WTC11 (cell line): ENCODE measurements at regions not wholly inside any gene's neighbourhood (a gene's known extent, or its start where the extent isn't known, plus 50 kb on each side); places are given as distances from the start of the nearest gene placed in this dataset.

ENCODE experiments used
- CREM ChIP-seq: sonication (generic); formaldehyde crosslinking; IDR thresholded peaks from 2 replicates; pipeline ENCODE4 v1.8.1; 2022; ENCODE audit warnings: mild to moderate bottlenecking, missing genetic modification reagents, moderate library complexity
- CTCF ChIP-seq: fragments of 200-600 bp; IDR thresholded peaks from 2 replicates; pipeline ENCODE4 v1.8.0; 2022; ENCODE audit warnings: antibody characterized with exemption
- FOXJ3 ChIP-seq: sonication (generic); formaldehyde crosslinking; IDR thresholded peaks from 2 replicates; pipeline ENCODE4 v1.9.0; 2021; ENCODE audit warnings: missing genetic modification reagents, mild to moderate bottlenecking, borderline replicate concordance
- IRF2 ChIP-seq: sonication (generic); formaldehyde crosslinking; IDR thresholded peaks from 2 replicates; pipeline ENCODE4 v1.8.0; 2022; ENCODE audit warnings: low read depth, missing genetic modification reagents, borderline replicate concordance
- NR2C2 ChIP-seq: sonication (generic); formaldehyde crosslinking; IDR thresholded peaks from 2 replicates; pipeline ENCODE4 v1.8.0; 2022; ENCODE audit warnings: mild to moderate bottlenecking, missing genetic modification reagents
- NR3C1 ChIP-seq: sonication (generic); formaldehyde crosslinking; conservative IDR thresholded peaks from 2 replicates; pipeline ENCODE4 v1.8.1; 2023; ENCODE audit warnings: low read depth, mild to moderate bottlenecking, missing genetic modification reagents
- TP53 ChIP-seq: sonication (generic); formaldehyde crosslinking; IDR thresholded peaks from 2 replicates; pipeline ENCODE4 v1.8.1; 2023; ENCODE audit warnings: mild to moderate bottlenecking, missing genetic modification reagents
- ZNF423 ChIP-seq: fragments of 250-450 bp; sonication (Bioruptor Pico); IDR thresholded peaks from 2 replicates; pipeline ENCODE4 v2.1.2; 2022; ENCODE audit warnings: mild to moderate bottlenecking, moderate library complexity

- TF ChIP-seq CREM (CRISPR knock-in tag) (no peak), IRF2 (CRISPR knock-in tag) (no peak), CTCF (no peak), NR3C1 (CRISPR knock-in tag) (no peak), NR2C2 (no peak), ZNF423 (CRISPR knock-in tag) (no peak), TP53 (CRISPR knock-in tag) (no peak), FOXJ3 (no peak)
Observed at GRCh38 chr2:237221443-237221842, 135.8 kb downstream of the COPS8 start.
